PC-3 (cell line): ENCODE measurements at regions not wholly inside any gene's neighbourhood (a gene's known extent, or its start where the extent isn't known, plus 50 kb on each side); places are given as distances from the start of the nearest gene placed in this dataset.

Experiments used
- CTCF ChIP-seq: fragments of 300-600 bp; sonication (generic); conservative IDR thresholded peaks from 2 replicates; pipeline ENCODE4 v1.5.1; 2017; ENCODE audit warnings: antibody characterized with exemption, low read depth, mild to moderate bottlenecking, low read length
- EZH2 ChIP-seq: fragments of 300-600 bp; sonication (generic); IDR thresholded peaks from one replicate; pipeline ENCODE4 v1.6.1; 2017; ENCODE audit warnings: antibody characterized with exemption, mild to moderate bottlenecking, low read length; ENCODE audit not compliant: unreplicated experiment
- EZH2phosphoT487 ChIP-seq: fragments of 300-600 bp; sonication (generic); IDR thresholded peaks from 2 replicates; pipeline ENCODE4 v1.6.1; 2018; ENCODE audit warnings: mild to moderate bottlenecking, antibody characterized with exemption, low read length, borderline replicate concordance

- TF ChIP-seq EZH2 (no peak), CTCF (no peak), EZH2phosphoT487 (no peak)
These were observed 577.2 kb upstream of the SEMA3D start for GRCh38 chr7:85764034-85764433.
